PC-9 (cell line): ENCODE measurements at regions not wholly inside any gene's neighbourhood (a gene's known extent, or its start where the extent isn't known, plus 50 kb on each side); places are given as distances from the start of the nearest gene placed in this dataset.

ENCODE experiments used
- BruUV-seq: library from RNA; stranded (reverse); fragments of 400-500 nt; replicated peaks from 2 replicates; lab custom pipeline; 2021; lab: Mats Ljungman, UMichigan
- CTCF ChIA-PET: fragments of 300-600 bp; sonication (Branson Sonifier 250); formaldehyde crosslinking; loops from one replicate; lab custom pipeline; 2022; ENCODE audit warnings: antibody characterized with exemption; lab: Charles Lee
- POLR2A ChIA-PET: fragments of 300-600 bp; sonication (Branson Sonifier 250); formaldehyde crosslinking; loops from one replicate; lab custom pipeline; 2022; ENCODE audit warnings: antibody characterized with exemption; ENCODE audit not compliant: unreplicated experiment; lab: Charles Lee
- DNase-seq, 2 experiments: peaks; one replicate each; pipeline versions ENCODE4 v3.0.0 to v3.0.0-alpha.2; 2015 to 2022; ENCODE audit warnings: mixed read lengths in 1 of 2
- H2AFZ ChIP-seq: fragments of 200-600 bp; sonication (generic); 2 replicates; pipeline ENCODE4 v1.8.1; 2017; ENCODE audit warnings: antibody characterized with exemption
- H3F3A ChIP-seq: fragments of 200-600 bp; sonication (generic); 2 replicates; pipeline ENCODE4 v1.8.1; 2017; ENCODE audit warnings: antibody characterized with exemption, mild to moderate bottlenecking, low read depth; ENCODE audit not compliant: insufficient read depth
- H3K27ac ChIP-seq: fragments of 200-600 bp; sonication (generic); 2 replicates; pipeline ENCODE4 v1.6.1; 2016; ENCODE audit warnings: mixed run types
- H3K27me3 ChIP-seq: fragments of 200-600 bp; sonication (generic); 2 replicates; pipeline ENCODE4 v1.6.1; 2016; ENCODE audit warnings: low read depth, mixed run types; ENCODE audit not compliant: insufficient read depth
- H3K36me3 ChIP-seq: fragments of 200-600 bp; sonication (generic); 2 replicates; pipeline ENCODE4 v1.6.1; 2016; ENCODE audit warnings: low read depth, mixed run types
- H3K4me1 ChIP-seq: fragments of 200-600 bp; sonication (generic); replicated peaks from 2 replicates; pipeline ENCODE4 v1.6.1; 2016; ENCODE audit warnings: mixed run types; ENCODE audit not compliant: insufficient read depth
- H3K4me2 ChIP-seq: fragments of 200-600 bp; sonication (generic); 2 replicates; pipeline ENCODE4 v1.6.1; 2017; ENCODE audit warnings: mixed run types
- H3K4me3 ChIP-seq: fragments of 200-600 bp; sonication (generic); 2 replicates; pipeline ENCODE4 v1.6.1; 2016; ENCODE audit warnings: mixed run types
- H3K79me2 ChIP-seq: fragments of 200-600 bp; sonication (generic); 2 replicates; pipeline ENCODE4 v1.6.1; 2017; ENCODE audit warnings: low read depth, mixed run types
- H3K9me2 ChIP-seq: fragments of 200-600 bp; sonication (generic); 2 replicates; pipeline ENCODE4 v1.8.1; 2017; ENCODE audit warnings: mild to moderate bottlenecking; ENCODE audit not compliant: insufficient read depth
- H3K9me3 ChIP-seq: fragments of 200-600 bp; sonication (generic); 2 replicates; pipeline ENCODE4 v1.8.1; 2016; ENCODE audit warnings: low read depth; ENCODE audit not compliant: insufficient read depth
- H4K20me1 ChIP-seq: fragments of 200-600 bp; sonication (generic); 2 replicates; pipeline ENCODE4 v1.8.1; 2017; ENCODE audit not compliant: insufficient read depth
- CTCF ChIP-seq: fragments of 200-600 bp; sonication (generic); conservative IDR thresholded peaks from 2 replicates; pipeline ENCODE4 v1.6.1; 2017; ENCODE audit warnings: mixed run types, antibody characterized with exemption, mild to moderate bottlenecking, moderate library complexity
- EZH2 ChIP-seq: fragments of 200-600 bp; sonication (generic); IDR thresholded peaks from 2 replicates; pipeline ENCODE4 v1.8.0; 2017; ENCODE audit warnings: antibody characterized with exemption, low read depth
- intact Hi-C: fragments of 100-400 bp; cut with micrococcal nuclease; formaldehyde crosslinking; loops from one replicate; pipeline ENCODE4 v1.10.0; 2022; ENCODE audit not compliant: unreplicated experiment

GRCh38 chr6:11317885-11318771 lies 85.7 kb upstream of the NEDD9 start:
- intact Hi-C loops: loop anchor here (1.0 to 2.0 kb wide), 10 partner anchors 26 to 223 kb away; partner anchors contain the start of gene NEDD9
- Histone ChIP-seq H3K27me3 (no peaks in the 10 kb centered on the region), H3K9me3 (no peaks in the 10 kb centered on the region), H3K4me1 (peaks cover 34% of the 10 kb centered on the region), H3K4me3 (peak overlapping the region; percentile 24; the same call in 1 of the 2 replicates), H3K79me2 (no peaks in the 10 kb centered on the region), H4K20me1 (no peaks in the 10 kb centered on the region), H3K36me3 (no peaks in the 10 kb centered on the region), H3K9me2 (no peaks in the 10 kb centered on the region), H2AFZ (no peak overlapping the region), H3K4me2 (peak overlapping the region; percentile 68), H3F3A (peaks cover 20% of the 10 kb centered on the region), H3K27ac (peak overlapping the region; percentile 85)
- ChIA-PET POLR2A (interaction anchor here (0.6 to 1.4 kb wide), 14 partner anchors 16 to 996 kb away, joined by 3 to 31 read pairs (median 8); partner anchors contain the start of gene NEDD9), CTCF (interaction anchor here (0.9 kb wide), 2 partner anchors 27 to 364 kb away, joined by 4 to 10 read pairs; no protein-coding TSS in a partner anchor)
- TF ChIP-seq EZH2 (no peak), CTCF (no peak)
- DNase-seq: peak; percentile 84 to 96
- TSS peak; percentile 94 for BruUV-seq

GRCh38 chr6:11315743-11316437 lies 83.4 kb upstream of the NEDD9 start:
- Histone ChIP-seq H3K79me2 (no peaks in the 10 kb centered on the region), H4K20me1 (no peaks in the 10 kb centered on the region), H3K4me1 (peaks cover 34% of the 10 kb centered on the region), H3K27ac (peak overlapping the region; percentile 15), H3K4me3 (no peak overlapping the region), H2AFZ (no peak overlapping the region), H3K27me3 (no peaks in the 10 kb centered on the region), H3K9me2 (no peaks in the 10 kb centered on the region), H3K36me3 (no peaks in the 10 kb centered on the region), H3K4me2 (peak overlapping the region; percentile 56), H3K9me3 (no peaks in the 10 kb centered on the region), H3F3A (peaks cover 20% of the 10 kb centered on the region)
- POLR2A ChIA-PET: interaction anchor here (0.5 to 0.8 kb wide), 7 partner anchors 27 to 293 kb away, joined by 3 to 11 read pairs (median 4); partner anchors contain the start of gene NEDD9
- intact Hi-C loops: no loop called here
- DNase-seq: peak; percentile 50 to 85
- TF ChIP-seq EZH2 (no peak), CTCF (no peak)
- CTCF ChIA-PET: no interaction called here
- no TSS peak for BruUV-seq

GRCh38 chr6:11313207-11313606 lies 80.7 kb upstream of the NEDD9 start:
- no TSS peak for BruUV-seq
- Histone ChIP-seq H2AFZ (no peak overlapping the region), H3K4me1 (peaks cover 25% of the 10 kb centered on the region), H3K9me3 (no peaks in the 10 kb centered on the region), H3K27me3 (no peaks in the 10 kb centered on the region), H3K4me3 (no peak overlapping the region), H3K4me2 (no peak overlapping the region), H3K79me2 (no peaks in the 10 kb centered on the region), H3K9me2 (no peaks in the 10 kb centered on the region), H3K36me3 (no peaks in the 10 kb centered on the region), H4K20me1 (no peaks in the 10 kb centered on the region), H3K27ac (no peak overlapping the region), H3F3A (peaks cover 12% of the 10 kb centered on the region; the same call in 1 of the 2 replicates)
- CTCF ChIA-PET: no interaction called here
- no peak for DNase-seq
- TF ChIP-seq EZH2: no peak
- no peak for TF ChIP-seq CTCF
- intact Hi-C loops: no loop called here
- POLR2A ChIA-PET: no interaction called here
